ENCODE measurements at regions not wholly inside any gene's neighbourhood (a gene's known extent, or its start where the extent isn't known, plus 50 kb on each side); places are given as distances from the start of the nearest gene placed in this dataset.
"Not testable (repeated sequence)": the region's sequence is repeated elsewhere in the genome, so short reads cannot be mapped to it uniquely, and the experiment has no call there.

- H3K9me3 Mint-ChIP-seq: peaks cover 49% of the 10 kb centered on the region
- no peak overlapping the region for H3K27ac Mint-ChIP-seq
- intact Hi-C loops (cut with micrococcal nuclease): no loop called here
- no peaks in the 10 kb centered on the region for H3K27me3 Mint-ChIP-seq (ENCODE audit: insufficient read depth)
- DNase-seq (ENCODE audit: low spot score): no peak
- no peaks in the 10 kb centered on the region for H3K36me3 Mint-ChIP-seq (ENCODE audit: low read depth)
- H3K4me3 Mint-ChIP-seq: no peak overlapping the region
- H3K4me1 Mint-ChIP-seq (ENCODE audit: low read depth): no peaks in the 10 kb centered on the region
Observed at GRCh38 chr7:68152205-68152604, 1155.6 kb downstream of the TYW1 start.

GRCh38 chr7:68155676-68156075 lies 1159.0 kb downstream of the TYW1 start:
- Mint-ChIP-seq H3K4me3 (no peak overlapping the region), H3K9me3 (peaks cover 45% of the 10 kb centered on the region), H3K36me3 (ENCODE audit: low read depth) (no peaks in the 10 kb centered on the region), H3K27ac (no peak overlapping the region), H3K27me3 (ENCODE audit: insufficient read depth) (no peaks in the 10 kb centered on the region), H3K4me1 (ENCODE audit: low read depth) (no peaks in the 10 kb centered on the region)
- intact Hi-C loops (cut with micrococcal nuclease): no loop called here
- no peak for DNase-seq (ENCODE audit: low spot score)

- no peak overlapping the region for H3K27ac Mint-ChIP-seq
Observed at GRCh38 chr7:68158686-68159295, 1162.2 kb downstream of the TYW1 start.

DNA sequence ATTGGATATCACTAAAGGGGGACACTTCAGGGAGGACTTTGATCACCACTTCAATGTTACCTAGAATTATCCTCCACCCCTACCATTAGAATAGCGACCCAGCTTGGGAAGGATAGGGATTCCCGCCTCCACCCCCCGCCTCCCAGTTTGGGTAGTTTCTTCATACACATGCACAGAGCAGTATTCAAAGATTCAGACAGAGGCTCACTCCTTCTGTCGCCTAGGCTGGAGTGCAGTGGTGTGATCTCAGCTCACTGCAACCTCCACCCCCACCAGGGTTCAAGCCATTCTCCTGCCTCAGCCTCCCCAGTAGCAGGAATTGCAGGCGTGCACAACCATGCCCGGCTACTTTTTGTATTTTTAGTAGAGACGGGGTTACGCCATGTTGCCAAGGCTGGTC lies 1166.1 kb downstream of the TYW1 start:
- Mint-ChIP-seq H3K4me3 (no peak overlapping the region), H3K4me1 (ENCODE audit: low read depth) (no peaks in the 10 kb centered on the region), H3K36me3 (ENCODE audit: low read depth) (no peaks in the 10 kb centered on the region), H3K27me3 (ENCODE audit: insufficient read depth) (no peaks in the 10 kb centered on the region), H3K9me3 (peaks cover 28% of the 10 kb centered on the region), H3K27ac (no peak overlapping the region)
- intact Hi-C loops (cut with micrococcal nuclease): no loop called here
- DNase-seq (ENCODE audit: low spot score): no peak

More at GRCh38 chr7:68158686-68159295, 1162.2 kb downstream of the TYW1 start:
- H3K4me1 Mint-ChIP-seq (ENCODE audit: low read depth): no peaks in the 10 kb centered on the region
- peaks cover 21% of the 10 kb centered on the region for H3K9me3 Mint-ChIP-seq
- H3K4me3 Mint-ChIP-seq: no peak overlapping the region
- intact Hi-C loops (cut with micrococcal nuclease): no loop called here
- H3K36me3 Mint-ChIP-seq (ENCODE audit: low read depth): no peaks in the 10 kb centered on the region
- no peak for DNase-seq (ENCODE audit: low spot score)
- no peaks in the 10 kb centered on the region for H3K27me3 Mint-ChIP-seq (ENCODE audit: insufficient read depth)

DNA sequence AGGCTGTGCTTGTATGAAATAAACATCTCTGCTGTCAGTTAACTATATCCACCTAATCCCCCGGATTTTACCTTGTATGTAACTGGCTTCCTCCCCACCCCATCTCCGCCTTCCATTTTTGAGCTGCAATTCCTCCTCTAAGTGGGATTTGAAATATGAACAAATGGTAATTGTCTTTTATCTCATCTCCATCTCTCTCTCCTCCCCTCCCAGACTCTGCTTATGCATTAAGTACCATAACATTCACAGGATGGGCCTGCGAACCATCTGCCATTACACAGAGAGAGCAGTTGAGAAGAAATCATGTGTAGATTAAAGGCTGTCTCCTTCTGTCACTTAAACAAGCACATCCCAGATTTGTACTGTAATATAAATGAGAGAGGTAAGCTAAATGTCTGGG lies 1169.9 kb downstream of the TYW1 start:
- Mint-ChIP-seq H3K27ac (no peak overlapping the region), H3K36me3 (ENCODE audit: low read depth) (no peaks in the 10 kb centered on the region), H3K9me3 (peaks cover 30% of the 10 kb centered on the region), H3K4me1 (ENCODE audit: low read depth) (no peaks in the 10 kb centered on the region), H3K27me3 (ENCODE audit: insufficient read depth) (no peaks in the 10 kb centered on the region), H3K4me3 (no peak overlapping the region)
- DNase-seq (ENCODE audit: low spot score): no peak
- intact Hi-C loops (cut with micrococcal nuclease): no loop called here

- intact Hi-C loops (cut with micrococcal nuclease): no loop called here
Observed at GRCh38 chr7:68173513-68173912, 1176.9 kb downstream of the TYW1 start.

GRCh38 chr7:68176974-68177373 lies 1180.3 kb downstream of the TYW1 start:
- Mint-ChIP-seq H3K36me3 (ENCODE audit: low read depth) (no peaks in the 10 kb centered on the region), H3K27ac (no peak overlapping the region), H3K27me3 (ENCODE audit: insufficient read depth) (no peaks in the 10 kb centered on the region), H3K4me1 (ENCODE audit: low read depth) (no peaks in the 10 kb centered on the region), H3K4me3 (no peak overlapping the region), H3K9me3 (peaks cover 29% of the 10 kb centered on the region)
- DNase-seq (ENCODE audit: low spot score): no peak
- intact Hi-C loops (cut with micrococcal nuclease): no loop called here

More at GRCh38 chr7:68173513-68173912, 1176.9 kb downstream of the TYW1 start:
- Mint-ChIP-seq H3K36me3 (ENCODE audit: low read depth) (no peaks in the 10 kb centered on the region), H3K9me3 (peaks cover 24% of the 10 kb centered on the region), H3K4me3 (no peak overlapping the region), H3K4me1 (ENCODE audit: low read depth) (no peaks in the 10 kb centered on the region), H3K27ac (no peak overlapping the region), H3K27me3 (ENCODE audit: insufficient read depth) (no peaks in the 10 kb centered on the region)
- DNase-seq (ENCODE audit: low spot score): no peak

GRCh38 chr7:68180761-68181160 lies 1184.1 kb downstream of the TYW1 start:
- intact Hi-C loops (cut with micrococcal nuclease): no loop called here
- Mint-ChIP-seq H3K27me3 (ENCODE audit: insufficient read depth) (no peaks in the 10 kb centered on the region), H3K4me3 (no peak overlapping the region), H3K9me3 (peaks cover 37% of the 10 kb centered on the region), H3K27ac (no peak overlapping the region), H3K4me1 (ENCODE audit: low read depth) (no peaks in the 10 kb centered on the region), H3K36me3 (ENCODE audit: low read depth) (no peaks in the 10 kb centered on the region)
- no peak for DNase-seq (ENCODE audit: low spot score)

DNA sequence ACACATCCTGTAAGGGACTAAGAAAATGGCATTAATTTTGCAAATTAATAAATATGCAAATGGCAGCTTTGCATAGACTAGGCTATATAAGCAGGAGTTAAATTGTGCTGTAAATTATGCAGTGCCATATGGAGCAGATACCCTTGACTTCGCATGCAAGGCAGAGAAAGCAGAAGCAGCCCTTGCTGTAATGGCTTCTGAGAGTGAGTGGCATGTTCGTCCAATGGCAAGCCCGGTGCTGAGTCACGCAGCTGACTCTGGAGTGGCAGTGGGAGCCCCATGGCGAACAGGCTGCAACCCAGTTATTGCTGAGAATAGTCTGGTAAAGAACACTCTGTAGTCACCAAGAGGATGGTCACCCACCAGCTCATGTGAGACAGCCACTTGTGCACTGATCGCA lies 1186.5 kb downstream of the TYW1 start:
- no peak overlapping the region for H3K4me3 Mint-ChIP-seq
- peaks cover 49% of the 10 kb centered on the region for H3K9me3 Mint-ChIP-seq
- no peak overlapping the region for H3K27ac Mint-ChIP-seq
- intact Hi-C loops (cut with micrococcal nuclease): no loop called here
- no peaks in the 10 kb centered on the region for H3K36me3 Mint-ChIP-seq (ENCODE audit: low read depth)
- no peaks in the 10 kb centered on the region for H3K4me1 Mint-ChIP-seq (ENCODE audit: low read depth)
- no peak for DNase-seq (ENCODE audit: low spot score)
- no peaks in the 10 kb centered on the region for H3K27me3 Mint-ChIP-seq (ENCODE audit: insufficient read depth)

- Mint-ChIP-seq H3K9me3 (peaks cover 43% of the 10 kb centered on the region), H3K27me3 (ENCODE audit: insufficient read depth) (no peaks in the 10 kb centered on the region), H3K36me3 (ENCODE audit: low read depth) (no peaks in the 10 kb centered on the region), H3K4me3 (no peak overlapping the region), H3K27ac (no peak overlapping the region), H3K4me1 (ENCODE audit: low read depth) (no peaks in the 10 kb centered on the region)
- intact Hi-C loops (cut with micrococcal nuclease): no loop called here
- no peak for DNase-seq (ENCODE audit: low spot score)
Observed at GRCh38 chr7:68185631-68186456, 1189.2 kb downstream of the TYW1 start.

- H3K27ac Mint-ChIP-seq: no peak overlapping the region
- H3K4me3 Mint-ChIP-seq: no peak overlapping the region
- intact Hi-C loops (cut with micrococcal nuclease): no loop called here
- H3K4me1 Mint-ChIP-seq (ENCODE audit: low read depth): no peaks in the 10 kb centered on the region
- H3K9me3 Mint-ChIP-seq: peaks cover 42% of the 10 kb centered on the region
- no peaks in the 10 kb centered on the region for H3K36me3 Mint-ChIP-seq (ENCODE audit: low read depth)
- DNase-seq (ENCODE audit: low spot score): no peak
- H3K27me3 Mint-ChIP-seq (ENCODE audit: insufficient read depth): no peaks in the 10 kb centered on the region
Observed at GRCh38 chr7:68187532-68187931, 1190.9 kb downstream of the TYW1 start.

DNA sequence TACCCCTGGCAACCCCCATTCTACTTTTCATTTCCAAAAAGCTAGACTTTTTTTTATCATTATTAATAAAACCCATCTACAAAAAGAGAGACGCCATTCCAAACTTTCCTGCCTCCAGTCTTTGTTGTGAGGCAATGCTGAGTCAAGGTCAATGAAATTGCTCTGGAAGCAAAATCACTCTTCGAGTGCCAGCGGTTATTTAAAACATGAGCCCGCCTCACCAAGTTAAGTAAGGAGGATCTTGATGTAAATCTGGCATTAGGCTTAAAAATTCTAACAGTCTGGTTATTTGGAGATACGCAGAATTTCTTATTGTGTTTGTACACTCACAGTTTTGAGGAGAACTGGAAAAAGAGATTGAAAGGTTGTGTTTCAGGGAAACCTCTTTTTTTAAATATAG lies 1196.3 kb downstream of the TYW1 start:
- peaks cover 35% of the 10 kb centered on the region for H3K9me3 Mint-ChIP-seq

GRCh38 chr7:68195642-68196041 lies 1199.0 kb downstream of the TYW1 start:
- DNase-seq (ENCODE audit: low spot score); intact Hi-C loops (cut with micrococcal nuclease); H3K27ac Mint-ChIP-seq; H3K27me3 Mint-ChIP-seq (ENCODE audit: insufficient read depth); H3K36me3 Mint-ChIP-seq (ENCODE audit: low read depth); H3K4me3 Mint-ChIP-seq; H3K4me1 Mint-ChIP-seq (ENCODE audit: low read depth): not testable (repeated sequence)
- peaks cover 44% of the 10 kb centered on the region for H3K9me3 Mint-ChIP-seq

More for the DNA sequence above, 1196.3 kb downstream of the TYW1 start:
- Mint-ChIP-seq H3K4me1 (ENCODE audit: low read depth) (no peaks in the 10 kb centered on the region), H3K27ac (no peak overlapping the region), H3K4me3 (no peak overlapping the region), H3K36me3 (ENCODE audit: low read depth) (no peaks in the 10 kb centered on the region), H3K27me3 (ENCODE audit: insufficient read depth) (no peaks in the 10 kb centered on the region)
- no peak for DNase-seq (ENCODE audit: low spot score)
- intact Hi-C loops (cut with micrococcal nuclease): no loop called here

All from activated T-helper 1 cell treated with anti-CD3 and anti-CD28 coated beads, Interleukin-12 subunit alpha, Interleukin-12 subunit beta, Interleukin-2, Interleukin-4 antibody, amounts not matched to agents 30 ng/mL and 10 ng/mL and 1 ng/mL, durations not matched to agents 14 hours and 24 hours and 36 hours (primary cell).